Neural progenitor cell (in vitro differentiated cells): ENCODE measurements at regions not wholly inside any gene's neighbourhood (a gene's known extent, or its start where the extent isn't known, plus 50 kb on each side); places are given as distances from the start of the nearest gene placed in this dataset.

Source experiments
- DNase-seq: peaks from one replicate; pipeline ENCODE4 v3.0.0-alpha.2; 2016; ENCODE audit warnings: low spot score
- H2AFZ ChIP-seq: fragments of 200-600 bp; sonication (generic); replicated peaks from 2 replicates; pipeline ENCODE4 v1.6.1; 2016; ENCODE audit warnings: antibody characterized with exemption
- H3F3A ChIP-seq: fragments of 200-600 bp; sonication (generic); 2 replicates; pipeline ENCODE4 v1.6.1; 2016; ENCODE audit warnings: antibody characterized with exemption, low read depth
- H3K27ac ChIP-seq: fragments of 200-600 bp; sonication (generic); 2 replicates; pipeline ENCODE4 v1.5.1; 2016; ENCODE audit warnings: mild to moderate bottlenecking
- H3K27me3 ChIP-seq: fragments of 200-600 bp; sonication (generic); 2 replicates; pipeline ENCODE4 v1.6.1; 2016; ENCODE audit warnings: mild to moderate bottlenecking, moderate library complexity
- H3K36me3 ChIP-seq: fragments of 200-600 bp; sonication (generic); 2 replicates; pipeline ENCODE4 v1.5.1; 2016
- H3K4me1 ChIP-seq: fragments of 200-600 bp; sonication (generic); 2 replicates; pipeline ENCODE4 v1.6.1; 2016; ENCODE audit warnings: mixed run types
- H3K4me2 ChIP-seq: fragments of 200-600 bp; sonication (generic); 2 replicates; pipeline ENCODE4 v1.6.1; 2016
- H3K4me3 ChIP-seq: fragments of 200-600 bp; sonication (generic); 2 replicates; pipeline ENCODE4 v1.5.1; 2016
- H3K79me2 ChIP-seq: fragments of 200-600 bp; sonication (generic); 2 replicates; pipeline ENCODE4 v1.6.1; 2016; ENCODE audit warnings: low read depth
- H3K9ac ChIP-seq: fragments of 200-600 bp; sonication (generic); 2 replicates; pipeline ENCODE4 v1.6.1; 2016
- H3K9me3 ChIP-seq: fragments of 200-600 bp; sonication (generic); 2 replicates; pipeline ENCODE4 v1.5.1; 2016; ENCODE audit warnings: low read depth
- H4K20me1 ChIP-seq: fragments of 200-600 bp; sonication (generic); 2 replicates; pipeline ENCODE4 v1.6.1; 2016; ENCODE audit warnings: low read depth
- H3K27ac Mint-ChIP-seq: 3 replicates; pipeline ENCODE4 v1.8.0; 2021; ENCODE audit warnings: mixed read lengths
- H3K27me3 Mint-ChIP-seq: 2 replicates; pipeline ENCODE4 v1.8.0; 2022; ENCODE audit warnings: low read depth, mild to moderate bottlenecking, inconsistent platforms, moderate library complexity, mixed read lengths; ENCODE audit not compliant: insufficient read depth
- H3K36me3 Mint-ChIP-seq: 3 replicates; pipeline ENCODE4 v1.8.0; 2021; ENCODE audit warnings: mixed read lengths
- H3K4me1 Mint-ChIP-seq: 3 replicates; pipeline ENCODE4 v1.8.0; 2021; ENCODE audit warnings: mixed read lengths
- H3K4me3 Mint-ChIP-seq: 3 replicates; pipeline ENCODE4 v1.8.0; 2021; ENCODE audit warnings: mild to moderate bottlenecking, moderate library complexity, mixed read lengths
- H3K9me3 Mint-ChIP-seq: 3 replicates; pipeline ENCODE4 v1.8.0; 2020; ENCODE audit warnings: mixed read lengths
- EZH2 ChIP-seq: fragments of 200-600 bp; sonication (generic); IDR thresholded peaks from 2 replicates; pipeline ENCODE4 v1.6.1; 2017; ENCODE audit warnings: antibody characterized with exemption, mild to moderate bottlenecking, moderate library complexity
- EZH2phosphoT487 ChIP-seq: fragments of 200-600 bp; sonication (generic); IDR thresholded peaks from 2 replicates; pipeline ENCODE4 v1.6.1; 2017; ENCODE audit warnings: antibody characterized with exemption
- TF ChIP-seq, protein P1 (sequence below): fragments of 200-600 bp; sonication (generic); IDR thresholded peaks from 2 replicates; pipeline ENCODE4 v1.5.1; 2017; ENCODE audit warnings: antibody characterized with exemption, mild to moderate bottlenecking

- Histone ChIP-seq H3K27me3 (no peaks in the 10 kb centered on the region), H3K4me2 (no peak overlapping the region), H3K27ac (no peak overlapping the region), H3K79me2 (no peaks in the 10 kb centered on the region), H3K4me3 (no peak overlapping the region), H3K4me1 (no peaks in the 10 kb centered on the region), H3F3A (no peaks in the 10 kb centered on the region), H3K9me3 (no peaks in the 10 kb centered on the region), H4K20me1 (no peaks in the 10 kb centered on the region), H3K9ac (no peak overlapping the region), H3K36me3 (no peaks in the 10 kb centered on the region), H2AFZ (no peak overlapping the region)
- Mint-ChIP-seq H3K27me3 (no peaks in the 10 kb centered on the region), H3K4me3 (no peak overlapping the region), H3K9me3 (no peaks in the 10 kb centered on the region), H3K4me1 (no peaks in the 10 kb centered on the region), H3K27ac (no peak overlapping the region), H3K36me3 (no peaks in the 10 kb centered on the region)
- TF ChIP-seq EZH2 (no peak), EZH2phosphoT487 (no peak)
- DNase-seq = no peak
These were observed 94.9 kb downstream of the ADRB2 start for GRCh38 chr5:148921350-148921749.

GRCh38 chr5:148922606-148923005, 96.2 kb downstream of the ADRB2 start:
- DNase-seq = no peak
- H3K4me1 ChIP-seq = no peaks in the 10 kb centered on the region
- TF ChIP-seq, protein P1, sequence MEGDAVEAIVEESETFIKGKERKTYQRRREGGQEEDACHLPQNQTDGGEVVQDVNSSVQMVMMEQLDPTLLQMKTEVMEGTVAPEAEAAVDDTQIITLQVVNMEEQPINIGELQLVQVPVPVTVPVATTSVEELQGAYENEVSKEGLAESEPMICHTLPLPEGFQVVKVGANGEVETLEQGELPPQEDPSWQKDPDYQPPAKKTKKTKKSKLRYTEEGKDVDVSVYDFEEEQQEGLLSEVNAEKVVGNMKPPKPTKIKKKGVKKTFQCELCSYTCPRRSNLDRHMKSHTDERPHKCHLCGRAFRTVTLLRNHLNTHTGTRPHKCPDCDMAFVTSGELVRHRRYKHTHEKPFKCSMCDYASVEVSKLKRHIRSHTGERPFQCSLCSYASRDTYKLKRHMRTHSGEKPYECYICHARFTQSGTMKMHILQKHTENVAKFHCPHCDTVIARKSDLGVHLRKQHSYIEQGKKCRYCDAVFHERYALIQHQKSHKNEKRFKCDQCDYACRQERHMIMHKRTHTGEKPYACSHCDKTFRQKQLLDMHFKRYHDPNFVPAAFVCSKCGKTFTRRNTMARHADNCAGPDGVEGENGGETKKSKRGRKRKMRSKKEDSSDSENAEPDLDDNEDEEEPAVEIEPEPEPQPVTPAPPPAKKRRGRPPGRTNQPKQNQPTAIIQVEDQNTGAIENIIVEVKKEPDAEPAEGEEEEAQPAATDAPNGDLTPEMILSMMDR = no peak
- no peaks in the 10 kb centered on the region for H3K9me3 ChIP-seq
- no peaks in the 10 kb centered on the region for H3K79me2 ChIP-seq
- H3K27ac Mint-ChIP-seq = no peak overlapping the region
- no peaks in the 10 kb centered on the region for H4K20me1 ChIP-seq
- H3K4me1 Mint-ChIP-seq = no peaks in the 10 kb centered on the region
- H3K27me3 Mint-ChIP-seq = no peaks in the 10 kb centered on the region
- H3K27me3 ChIP-seq = no peaks in the 10 kb centered on the region
- no peak overlapping the region for H2AFZ ChIP-seq
- H3K4me2 ChIP-seq = no peak overlapping the region
- no peak overlapping the region for H3K9ac ChIP-seq
- no peak overlapping the region for H3K27ac ChIP-seq
- no peaks in the 10 kb centered on the region for H3K36me3 Mint-ChIP-seq
- no peaks in the 10 kb centered on the region for H3K9me3 Mint-ChIP-seq
- H3K4me3 ChIP-seq = no peak overlapping the region
- H3F3A ChIP-seq = no peaks in the 10 kb centered on the region
- H3K4me3 Mint-ChIP-seq = no peak overlapping the region
- H3K36me3 ChIP-seq = no peaks in the 10 kb centered on the region

DNA sequence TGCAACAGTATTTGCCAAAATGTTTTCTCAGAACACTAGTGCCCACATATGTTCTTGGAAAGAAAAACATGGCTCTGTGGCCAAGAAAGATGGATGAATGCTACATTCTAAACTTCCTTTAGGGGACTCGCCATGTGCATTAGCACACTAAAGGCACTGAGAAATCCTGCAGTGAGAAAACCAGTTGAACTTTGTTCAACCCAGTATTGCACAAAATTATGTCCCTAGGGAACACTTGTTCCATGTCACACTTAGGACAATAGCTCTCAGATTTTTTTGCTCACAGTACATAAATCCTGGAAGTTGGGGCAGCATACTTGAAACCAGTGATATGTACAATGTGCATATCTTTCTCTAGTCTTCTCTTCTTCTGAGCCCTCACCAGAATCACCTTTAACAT, 96.6 kb downstream of the ADRB2 start:
- TF ChIP-seq EZH2phosphoT487 (no peak), EZH2 (no peak)
- TF ChIP-seq, protein P1 = no peak
- no peaks in the 10 kb centered on the region for H3K27me3 ChIP-seq

DNA sequence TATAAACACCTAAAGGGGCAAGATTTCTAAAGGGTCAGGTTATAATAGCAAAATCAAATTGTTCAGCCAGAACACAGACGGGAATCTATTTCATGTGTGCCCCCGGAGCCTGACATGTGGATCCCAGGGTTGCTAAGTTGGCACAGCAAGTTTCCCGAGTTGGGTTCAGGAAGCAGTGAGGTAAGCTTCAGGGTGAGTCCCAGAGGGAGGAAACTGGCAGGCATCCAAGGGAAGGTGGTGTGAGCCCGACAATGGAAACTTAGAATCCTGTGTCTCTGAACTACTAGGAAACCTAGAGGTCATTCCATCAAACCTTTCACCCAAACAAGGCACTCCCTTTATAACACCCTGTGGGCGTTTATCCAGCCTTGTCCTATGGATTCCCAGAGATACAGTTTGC, 98.4 kb downstream of the ADRB2 start:
- DNase-seq = no peak
- Histone ChIP-seq H3K4me3 (no peak overlapping the region), H3K4me1 (no peaks in the 10 kb centered on the region), H3K9me3 (no peaks in the 10 kb centered on the region), H2AFZ (no peak overlapping the region), H3K27ac (no peak overlapping the region), H3K9ac (no peak overlapping the region), H3F3A (no peaks in the 10 kb centered on the region), H4K20me1 (no peaks in the 10 kb centered on the region), H3K27me3 (no peaks in the 10 kb centered on the region), H3K79me2 (no peaks in the 10 kb centered on the region), H3K36me3 (no peaks in the 10 kb centered on the region), H3K4me2 (no peak overlapping the region)
- Mint-ChIP-seq H3K36me3 (no peaks in the 10 kb centered on the region), H3K27ac (no peak overlapping the region), H3K4me3 (no peak overlapping the region), H3K27me3 (no peaks in the 10 kb centered on the region), H3K4me1 (peaks cover 4% of the 10 kb centered on the region), H3K9me3 (no peaks in the 10 kb centered on the region)
- TF ChIP-seq EZH2phosphoT487 (no peak), EZH2 (no peak)
- TF ChIP-seq, protein P1 = no peak

More for the DNA sequence above, 96.6 kb downstream of the ADRB2 start:
- Histone ChIP-seq H3K4me2 (no peak overlapping the region), H3F3A (no peaks in the 10 kb centered on the region), H3K9me3 (no peaks in the 10 kb centered on the region), H3K4me3 (no peak overlapping the region), H3K4me1 (no peaks in the 10 kb centered on the region), H3K36me3 (no peaks in the 10 kb centered on the region), H2AFZ (no peak overlapping the region), H3K27ac (no peak overlapping the region), H4K20me1 (no peaks in the 10 kb centered on the region), H3K9ac (no peak overlapping the region), H3K79me2 (no peaks in the 10 kb centered on the region)
- no peak for DNase-seq
- H3K27me3 Mint-ChIP-seq = no peaks in the 10 kb centered on the region
- no peaks in the 10 kb centered on the region for H3K9me3 Mint-ChIP-seq
- H3K4me3 Mint-ChIP-seq = no peak overlapping the region
- H3K4me1 Mint-ChIP-seq = no peaks in the 10 kb centered on the region
- H3K36me3 Mint-ChIP-seq = no peaks in the 10 kb centered on the region
- no peak overlapping the region for H3K27ac Mint-ChIP-seq
